Transverse colon (tissue), 4 donors: ENCODE measurements at regions not wholly inside any gene's neighbourhood (a gene's known extent, or its start where the extent isn't known, plus 50 kb on each side); places are given as distances from the start of the nearest gene placed in this dataset.

Experiments used
- EP300 ChIP-seq: sonication (generic); formaldehyde crosslinking; IDR thresholded peaks from one replicate; pipeline ENCODE4 v1.6.1; 2017; ENCODE audit warnings: antibody characterized with exemption, low read depth
- POLR2AphosphoS5 ChIP-seq, 3 donors: sonication (generic); formaldehyde crosslinking; IDR thresholded peaks; one replicate each; pipeline ENCODE4 v1.6.1; 2016; ENCODE audit warnings: antibody characterized with exemption in 3 of 3
- TF ChIP-seq, protein P1 (sequence below), 5 experiments: fragments of 200-600 bp in 3 of 5; fragments of 450-650 bp in 2 of 5; sonication (generic) in 3 of 5; IDR thresholded peaks; 1 replicate in 2 of 5; 2 replicates in 3 of 5; pipeline ENCODE4 v1.5.1; 2016 to 2017; ENCODE audit warnings: antibody characterized with exemption in 5 of 5, inconsistent platforms in 3 of 5, mild to moderate bottlenecking in 2 of 5, moderate library complexity in 1 of 5

DNA sequence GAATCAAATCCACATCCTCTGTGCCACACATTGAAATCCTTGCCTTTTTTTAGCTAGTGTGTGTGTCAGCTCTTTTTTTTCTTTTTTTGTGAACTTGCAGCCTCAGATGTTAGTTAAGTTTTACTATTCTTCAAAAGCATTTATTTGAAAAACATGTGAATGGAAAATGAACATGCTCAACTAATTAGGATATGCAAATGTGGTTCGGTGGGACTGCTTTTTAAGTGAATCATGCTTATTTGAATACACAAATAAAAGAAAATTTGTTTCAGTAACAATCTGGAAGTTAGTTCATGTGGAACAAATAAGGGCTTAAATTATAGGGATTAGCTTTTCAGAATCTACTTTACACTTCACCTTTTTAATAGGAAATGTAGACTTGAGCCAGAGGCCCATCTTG is 751.5 kb upstream of the FAM241A start:
- TF ChIP-seq POLR2AphosphoS5 (IDR thresholded peaks at IDR 0.05) (no peak), EP300 (no peak)
- TF ChIP-seq, protein P1, sequence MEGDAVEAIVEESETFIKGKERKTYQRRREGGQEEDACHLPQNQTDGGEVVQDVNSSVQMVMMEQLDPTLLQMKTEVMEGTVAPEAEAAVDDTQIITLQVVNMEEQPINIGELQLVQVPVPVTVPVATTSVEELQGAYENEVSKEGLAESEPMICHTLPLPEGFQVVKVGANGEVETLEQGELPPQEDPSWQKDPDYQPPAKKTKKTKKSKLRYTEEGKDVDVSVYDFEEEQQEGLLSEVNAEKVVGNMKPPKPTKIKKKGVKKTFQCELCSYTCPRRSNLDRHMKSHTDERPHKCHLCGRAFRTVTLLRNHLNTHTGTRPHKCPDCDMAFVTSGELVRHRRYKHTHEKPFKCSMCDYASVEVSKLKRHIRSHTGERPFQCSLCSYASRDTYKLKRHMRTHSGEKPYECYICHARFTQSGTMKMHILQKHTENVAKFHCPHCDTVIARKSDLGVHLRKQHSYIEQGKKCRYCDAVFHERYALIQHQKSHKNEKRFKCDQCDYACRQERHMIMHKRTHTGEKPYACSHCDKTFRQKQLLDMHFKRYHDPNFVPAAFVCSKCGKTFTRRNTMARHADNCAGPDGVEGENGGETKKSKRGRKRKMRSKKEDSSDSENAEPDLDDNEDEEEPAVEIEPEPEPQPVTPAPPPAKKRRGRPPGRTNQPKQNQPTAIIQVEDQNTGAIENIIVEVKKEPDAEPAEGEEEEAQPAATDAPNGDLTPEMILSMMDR (IDR thresholded peaks at IDR 0.05): no peak
